ENCODE measurements at regions not wholly inside any gene's neighbourhood (a gene's known extent, or its start where the extent isn't known, plus 50 kb on each side); places are given as distances from the start of the nearest gene placed in this dataset.

GRCh38 chr18:75854174-75854573 is 426.7 kb upstream of the SMIM21 start:
- TF ChIP-seq FOXM1 (IDR thresholded peaks at IDR 0.05; ENCODE audit: borderline replicate concordance, low read depth) (no peak), RAD21 (IDR thresholded peaks at IDR 0.05; ENCODE audit: low read depth) (peak; percentile 34), NFIC (IDR thresholded peaks at IDR 0.05) (no peak), YY1 (IDR thresholded peaks at IDR 0.05; ENCODE audit: low read depth) (no peak), EGR1 (IDR thresholded peaks at IDR 0.05) (no peak), EP300 (IDR thresholded peaks at IDR 0.05; ENCODE audit: borderline replicate concordance) (no peak), REST (IDR thresholded peaks at IDR 0.05; ENCODE audit: low read depth) (no peak), TAF1 (IDR thresholded peaks at IDR 0.05; ENCODE audit: low read depth) (no peak), CEBPB (IDR thresholded peaks at IDR 0.05) (no peak), TCF12 (IDR thresholded peaks at IDR 0.05; ENCODE audit: low read depth) (no peak), ZBTB7A (IDR thresholded peaks at IDR 0.05; ENCODE audit: low read depth) (no peak)
- TF ChIP-seq, protein P1, sequence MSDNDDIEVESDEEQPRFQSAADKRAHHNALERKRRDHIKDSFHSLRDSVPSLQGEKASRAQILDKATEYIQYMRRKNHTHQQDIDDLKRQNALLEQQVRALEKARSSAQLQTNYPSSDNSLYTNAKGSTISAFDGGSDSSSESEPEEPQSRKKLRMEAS (IDR thresholded peaks at IDR 0.05), result no peak

All from Ishikawa (cell line).